Thoracic aorta (tissue), 2 donors: ENCODE measurements at regions not wholly inside any gene's neighbourhood (a gene's known extent, or its start where the extent isn't known, plus 50 kb on each side); places are given as distances from the start of the nearest gene placed in this dataset.

Source experiments
- ATAC-seq: fragments of 150-250 bp; one replicate; pipeline ENCODE4 v1.8.0; 2017; ENCODE audit warnings: low read depth; ENCODE audit not compliant: insufficient number of reproducible peaks, low FRiP score
- DNase-seq: peaks from one replicate; pipeline ENCODE4 v3.0.0-alpha.2; 2020; ENCODE audit warnings: low spot score
- H3K27ac ChIP-seq, 2 donors: fragments of 200-600 bp; sonication (generic); 1 replicate in 1 of 2; 2 replicates in 1 of 2; pipeline ENCODE4 v1.5.1; 2016; ENCODE audit warnings: mild to moderate bottlenecking in 2 of 2, moderate library complexity in 2 of 2
- H3K27me3 ChIP-seq: fragments of 200-600 bp; sonication (generic); replicated peaks from 2 replicates; pipeline ENCODE4 v1.6.0; 2016; ENCODE audit warnings: mild to moderate bottlenecking; ENCODE audit not compliant: insufficient read depth
- H3K36me3 ChIP-seq: fragments of 200-600 bp; sonication (generic); one replicate; pipeline ENCODE4 v1.5.1; 2016
- H3K4me1 ChIP-seq, 2 donors: fragments of 200-600 bp; sonication (generic); 1 replicate in 1 of 2; 2 replicates in 1 of 2; pipeline versions ENCODE4 v1.5.1 to v1.6.0; 2016; ENCODE audit warnings: low read depth in 2 of 2, mild to moderate bottlenecking in 1 of 2; ENCODE audit not compliant: control insufficient read depth in 1 of 2
- H3K4me3 ChIP-seq: fragments of 200-600 bp; sonication (generic); 2 replicates; pipeline ENCODE4 v1.5.1; 2016; ENCODE audit warnings: mild to moderate bottlenecking
- H3K9me3 ChIP-seq: fragments of 200-600 bp; sonication (generic); 2 replicates; pipeline ENCODE4 v1.5.1; 2016
- TF ChIP-seq, protein P1 (sequence below): fragments of 200-600 bp; sonication (generic); IDR thresholded peaks from one replicate; pipeline ENCODE4 v1.5.1; 2019; ENCODE audit warnings: antibody characterized with exemption

DNA sequence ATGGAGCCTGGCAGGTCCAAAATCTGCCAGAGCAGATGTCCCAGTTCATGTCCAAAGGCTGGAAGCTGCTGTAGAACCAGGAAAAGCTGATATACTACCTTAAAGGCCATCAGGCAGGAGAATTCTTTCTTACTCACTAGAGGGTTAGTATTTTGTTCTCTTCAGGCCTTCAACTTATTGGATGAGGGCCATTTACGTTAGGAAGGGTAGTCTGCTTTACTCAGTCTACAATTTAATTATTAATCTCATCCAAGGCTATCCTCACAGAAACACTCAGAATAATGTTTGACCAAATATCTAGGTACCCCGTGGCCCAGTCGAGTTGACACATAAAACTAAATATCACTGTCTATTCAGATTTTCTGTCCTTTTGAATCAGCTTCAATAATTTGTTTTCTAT lies 437.4 kb downstream of the TLE4 start:
- TF ChIP-seq, protein P1, sequence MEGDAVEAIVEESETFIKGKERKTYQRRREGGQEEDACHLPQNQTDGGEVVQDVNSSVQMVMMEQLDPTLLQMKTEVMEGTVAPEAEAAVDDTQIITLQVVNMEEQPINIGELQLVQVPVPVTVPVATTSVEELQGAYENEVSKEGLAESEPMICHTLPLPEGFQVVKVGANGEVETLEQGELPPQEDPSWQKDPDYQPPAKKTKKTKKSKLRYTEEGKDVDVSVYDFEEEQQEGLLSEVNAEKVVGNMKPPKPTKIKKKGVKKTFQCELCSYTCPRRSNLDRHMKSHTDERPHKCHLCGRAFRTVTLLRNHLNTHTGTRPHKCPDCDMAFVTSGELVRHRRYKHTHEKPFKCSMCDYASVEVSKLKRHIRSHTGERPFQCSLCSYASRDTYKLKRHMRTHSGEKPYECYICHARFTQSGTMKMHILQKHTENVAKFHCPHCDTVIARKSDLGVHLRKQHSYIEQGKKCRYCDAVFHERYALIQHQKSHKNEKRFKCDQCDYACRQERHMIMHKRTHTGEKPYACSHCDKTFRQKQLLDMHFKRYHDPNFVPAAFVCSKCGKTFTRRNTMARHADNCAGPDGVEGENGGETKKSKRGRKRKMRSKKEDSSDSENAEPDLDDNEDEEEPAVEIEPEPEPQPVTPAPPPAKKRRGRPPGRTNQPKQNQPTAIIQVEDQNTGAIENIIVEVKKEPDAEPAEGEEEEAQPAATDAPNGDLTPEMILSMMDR = no peak
- Histone ChIP-seq H3K4me1 (peaks cover 0 to 11% of the 10 kb centered on the region in 2 donors), H3K9me3 (peaks cover 4% of the 10 kb centered on the region), H3K27me3 (no peaks in the 10 kb centered on the region), H3K4me3 (no peak overlapping the region), H3K27ac (no peak overlapping the region), H3K36me3 (no peaks in the 10 kb centered on the region)
- DNase-seq (no peak), ATAC-seq (no peak)

DNA sequence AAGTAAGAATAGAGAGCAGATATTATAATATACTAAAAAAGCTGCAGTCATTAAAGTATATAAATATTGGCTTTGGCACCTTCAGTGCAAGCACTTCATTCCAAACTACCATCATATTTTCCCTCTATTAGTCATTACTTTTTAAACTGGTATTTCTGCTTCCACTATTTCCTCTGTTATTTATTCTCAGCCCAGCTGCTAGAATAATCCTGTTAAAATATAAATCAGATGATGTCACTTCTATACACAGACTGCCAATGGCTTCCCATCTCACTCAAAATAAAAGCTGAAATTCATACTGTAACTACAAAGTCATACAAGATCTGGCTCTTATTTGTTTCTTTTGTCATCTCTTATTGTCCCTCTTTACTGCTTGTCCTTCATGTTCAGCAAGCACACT lies 432.9 kb downstream of the TLE4 start:
- TF ChIP-seq, protein P1 = no peak
- H3K4me1 ChIP-seq = peaks cover 0 to 16% of the 10 kb centered on the region in 2 donors
- H3K36me3 ChIP-seq = no peaks in the 10 kb centered on the region
- DNase-seq (no peak), ATAC-seq (no peak)
- H3K27ac ChIP-seq = no peak overlapping the region
- H3K27me3 ChIP-seq = no peaks in the 10 kb centered on the region
- H3K4me3 ChIP-seq = no peak overlapping the region
- H3K9me3 ChIP-seq = no peaks in the 10 kb centered on the region

DNA sequence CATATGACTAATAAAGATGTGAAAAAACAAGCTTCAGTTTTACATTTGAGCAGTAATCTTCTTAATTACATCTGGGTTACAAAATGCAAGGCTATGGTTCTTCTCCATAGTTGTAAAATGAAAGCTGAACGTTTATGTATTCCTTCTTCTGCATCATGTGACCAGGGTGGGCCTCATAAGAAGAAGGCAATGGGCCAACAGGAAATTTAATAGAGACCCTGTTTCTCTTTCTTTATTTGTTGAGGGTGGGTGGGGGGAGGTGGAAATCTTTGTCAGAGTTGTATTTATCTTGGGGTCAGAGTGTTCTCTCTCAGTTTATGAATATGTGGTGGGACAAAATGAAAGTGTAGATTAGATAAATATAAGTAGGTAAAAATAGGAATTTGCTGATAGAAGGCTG lies 418.8 kb downstream of the TLE4 start:
- no peaks in the 10 kb centered on the region for H3K36me3 ChIP-seq
- DNase-seq (no peak), ATAC-seq (no peak)
- peak overlapping the region; percentile 31 for H3K4me3 ChIP-seq
- H3K27me3 ChIP-seq = no peaks in the 10 kb centered on the region
- no peak overlapping the region for H3K27ac ChIP-seq
- H3K9me3 ChIP-seq = no peaks in the 10 kb centered on the region
- TF ChIP-seq, protein P1 = no peak
- H3K4me1 ChIP-seq = peaks cover 6 to 29% of the 10 kb centered on the region in 2 donors

DNA sequence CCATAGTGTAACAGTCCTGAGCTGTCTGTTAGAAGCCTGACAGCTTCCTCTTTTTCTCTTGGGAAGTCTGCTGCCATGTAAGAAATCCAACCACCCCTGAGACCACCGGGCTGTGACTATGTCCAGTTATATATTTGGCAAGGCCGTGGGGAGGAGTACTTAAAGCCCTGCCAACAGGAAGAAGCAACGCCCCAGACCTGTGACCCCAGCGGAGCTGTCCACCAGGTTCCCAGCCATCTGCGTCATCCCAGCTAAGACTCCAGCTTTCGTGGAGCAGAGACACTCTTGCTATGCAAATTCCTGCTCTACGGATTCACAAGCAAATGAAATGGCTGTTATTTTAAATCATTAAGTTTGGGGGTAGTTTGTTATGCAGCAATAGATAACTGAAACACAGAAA lies 417.3 kb downstream of the TLE4 start:
- Histone ChIP-seq H3K27me3 (no peaks in the 10 kb centered on the region), H3K27ac (no peak overlapping the region), H3K4me3 (no peak overlapping the region), H3K36me3 (no peaks in the 10 kb centered on the region), H3K4me1 (peaks cover 6 to 34% of the 10 kb centered on the region in 2 donors), H3K9me3 (no peaks in the 10 kb centered on the region)
- DNase-seq (no peak), ATAC-seq (no peak)
- TF ChIP-seq, protein P1 = no peak

DNA sequence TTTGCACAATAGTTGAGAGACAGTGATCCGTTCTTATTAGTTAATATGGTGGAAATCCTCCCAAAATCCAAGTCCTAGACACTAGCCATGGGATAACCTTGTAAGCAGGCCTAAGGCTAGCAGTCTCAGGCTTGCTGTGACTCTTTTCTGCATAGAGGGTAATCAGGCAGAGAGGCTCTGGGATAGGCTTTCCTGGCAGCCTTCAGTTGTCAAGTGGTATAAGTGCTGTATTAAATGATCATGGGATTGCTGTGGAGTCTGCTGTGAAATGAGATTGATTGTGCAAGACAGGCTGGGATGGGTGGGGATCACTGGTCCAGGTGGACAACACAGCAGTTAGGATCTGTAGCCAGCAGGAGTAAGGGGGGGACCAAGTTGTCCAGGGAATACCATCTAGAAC lies 416.4 kb downstream of the TLE4 start:
- TF ChIP-seq, protein P1 = no peak
- no peak for ATAC-seq
- no peak overlapping the region for H3K27ac ChIP-seq
- H3K4me3 ChIP-seq = no peak overlapping the region
- no peaks in the 10 kb centered on the region for H3K36me3 ChIP-seq
- no peak for DNase-seq
- peaks cover 6 to 34% of the 10 kb centered on the region in 2 donors for H3K4me1 ChIP-seq
- H3K9me3 ChIP-seq = no peaks in the 10 kb centered on the region
- no peaks in the 10 kb centered on the region for H3K27me3 ChIP-seq
